Gastrocnemius medialis (tissue), 4 donors: ENCODE measurements at regions not wholly inside any gene's neighbourhood (a gene's known extent, or its start where the extent isn't known, plus 50 kb on each side); places are given as distances from the start of the nearest gene placed in this dataset.

Source experiments
- ATAC-seq, 2 donors: fragments of 150-250 bp; one replicate each; pipeline ENCODE4 v1.9.1; 2016
- DNase-seq, 2 donors: peaks; one replicate each; pipeline ENCODE4 v3.0.0-alpha.2; 2019
- H3K27ac ChIP-seq, 4 donors: fragments of 200-600 bp; sonication (generic); 1 replicate in 1 of 4; 2 replicates in 3 of 4; pipeline ENCODE4 v1.5.1; 2016 to 2018; ENCODE audit warnings: mild to moderate bottlenecking in 2 of 4, moderate library complexity in 1 of 4
- H3K27me3 ChIP-seq, 3 donors: fragments of 200-600 bp; sonication (generic) in 2 of 3; 1 replicate in 1 of 3; 2 replicates in 2 of 3; pipeline versions ENCODE4 v1.5.1 to v1.6.0; 2016 to 2019; ENCODE audit warnings: mild to moderate bottlenecking in 1 of 3, moderate library complexity in 1 of 3
- H3K36me3 ChIP-seq, 2 donors: fragments of 200-600 bp; sonication (generic) in 1 of 2; one replicate each; pipeline ENCODE4 v1.5.1; 2017 to 2018
- H3K4me1 ChIP-seq, 2 donors: fragments of 200-600 bp; sonication (generic) in 1 of 2; one replicate each; pipeline ENCODE4 v1.5.1; 2016 to 2017; ENCODE audit warnings: mild to moderate bottlenecking in 2 of 2
- H3K4me3 ChIP-seq, 4 donors: fragments of 200-600 bp; sonication (generic) in 3 of 4; 1 replicate in 1 of 4; 2 replicates in 3 of 4; pipeline ENCODE4 v1.5.1; 2016 to 2019; ENCODE audit warnings: mild to moderate bottlenecking in 2 of 4
- H3K9me3 ChIP-seq, 3 donors: fragments of 200-600 bp; sonication (generic) in 2 of 3; 1 replicate in 1 of 3; 2 replicates in 2 of 3; pipeline ENCODE4 v1.5.1; 2016 to 2019
- CTCF ChIP-seq, 5 experiments: fragments of 450-650 bp in 3 of 5; fragments of 200-600 bp in 2 of 5; sonication (generic) in 2 of 5; IDR thresholded peaks in 4 of 5; conservative IDR thresholded peaks in 1 of 5; 1 replicate in 4 of 5; 2 replicates in 1 of 5; pipeline ENCODE4 v1.5.1; 2016 to 2019; ENCODE audit warnings: antibody characterized with exemption in 5 of 5, mild to moderate bottlenecking in 3 of 5, moderate library complexity in 3 of 5
- POLR2A ChIP-seq, 2 donors: fragments of 450-650 bp; IDR thresholded peaks; one replicate each; pipeline ENCODE4 v1.6.1; 2017; ENCODE audit warnings: antibody characterized with exemption in 2 of 2, mild to moderate bottlenecking in 2 of 2, moderate library complexity in 2 of 2
- in situ Hi-C, 4 donors: fragments of 200-750 bp; cut with MboI; loops; one replicate each; pipeline versions ENCODE4 v1.15.0 to v1.8.0; 2017; ENCODE audit warnings: low sequenced_read_pairs in 4 of 4
- intact Hi-C: fragments of 100-400 bp; cut with DNase I; formaldehyde crosslinking; loops from one replicate; pipeline ENCODE4 v1.15.1; 2023; ENCODE audit warnings: low total_unique reads

GRCh38 chr18:22550861-22551260 is 133.1 kb upstream of the CTAGE1 start:
- intact Hi-C loops (loop anchor here (10.0 kb wide), 1 partner anchor 86 kb away; no protein-coding TSS in a partner anchor), in situ Hi-C loops (loop anchor here in 3 of 4 donors (25.0 kb wide), 3 partner anchors 111 to 539 kb away; partner anchors contain the start of gene GATA6 (in 3 of the 3))
- Histone ChIP-seq H3K4me1 (no peaks in the 10 kb centered on the region), H3K36me3 (no peaks in the 10 kb centered on the region), H3K9me3 (no peaks in the 10 kb centered on the region), H3K27ac (no peak overlapping the region), H3K27me3 (no peaks in the 10 kb centered on the region), H3K4me3 (no peak overlapping the region)
- TF ChIP-seq POLR2A (IDR thresholded peaks at IDR 0.05) (no peak), CTCF (IDR thresholded peaks at IDR 0.05 in 4 of 5, conservative IDR thresholded peaks at IDR 0.05 in 1 of 5) (no peak)
- ATAC-seq = no peak
- DNase-seq = no peak

- Histone ChIP-seq H3K9me3 (no peaks in the 10 kb centered on the region), H3K27ac (no peak overlapping the region), H3K36me3 (no peaks in the 10 kb centered on the region), H3K4me1 (no peaks in the 10 kb centered on the region), H3K4me3 (no peak overlapping the region), H3K27me3 (no peaks in the 10 kb centered on the region)
- ATAC-seq (no peak), DNase-seq (no peak)
- in situ Hi-C loops (loop anchor here in 3 of 4 donors (25.0 kb wide), 3 partner anchors 111 to 539 kb away; partner anchors contain the start of gene GATA6 (in 3 of the 3)), intact Hi-C loops (loop anchor here (10.0 kb wide), 1 partner anchor 87 kb away; no protein-coding TSS in a partner anchor)
- no peak for TF ChIP-seq POLR2A (IDR thresholded peaks at IDR 0.05)
- no peak for TF ChIP-seq CTCF (IDR thresholded peaks at IDR 0.05 in 4 of 5, conservative IDR thresholded peaks at IDR 0.05 in 1 of 5)
Observed at GRCh38 chr18:22551536-22552151, 133.9 kb upstream of the CTAGE1 start.

GRCh38 chr18:22552254-22552653 is 134.5 kb upstream of the CTAGE1 start:
- in situ Hi-C loops = loop anchor here in 3 of 4 donors (25.0 kb wide), 3 partner anchors 110 to 540 kb away; partner anchors contain the start of gene GATA6 (in 3 of the 3)
- no peak for ATAC-seq
- Histone ChIP-seq H3K36me3 (no peaks in the 10 kb centered on the region), H3K27ac (no peak overlapping the region), H3K27me3 (no peaks in the 10 kb centered on the region), H3K4me1 (no peaks in the 10 kb centered on the region), H3K9me3 (no peaks in the 10 kb centered on the region), H3K4me3 (no peak overlapping the region)
- DNase-seq = no peak
- TF ChIP-seq CTCF (IDR thresholded peaks at IDR 0.05 in 4 of 5, conservative IDR thresholded peaks at IDR 0.05 in 1 of 5) (no peak), POLR2A (IDR thresholded peaks at IDR 0.05) (no peak)
- intact Hi-C loops = loop anchor here (10.0 kb wide), 1 partner anchor 87 kb away; no protein-coding TSS in a partner anchor

GRCh38 chr18:22552899-22553460 is 135.3 kb upstream of the CTAGE1 start:
- ATAC-seq = no peak
- H3K4me3 ChIP-seq = no peak overlapping the region
- H3K4me1 ChIP-seq = no peaks in the 10 kb centered on the region
- in situ Hi-C loops = loop anchor here in 3 of 4 donors (25.0 kb wide), 3 partner anchors 109 to 541 kb away; partner anchors contain the start of gene GATA6 (in 3 of the 3)
- no peak for TF ChIP-seq CTCF (IDR thresholded peaks at IDR 0.05 in 4 of 5, conservative IDR thresholded peaks at IDR 0.05 in 1 of 5)
- TF ChIP-seq POLR2A (IDR thresholded peaks at IDR 0.05) = no peak
- DNase-seq = no peak
- no peak overlapping the region for H3K27ac ChIP-seq
- no peaks in the 10 kb centered on the region for H3K36me3 ChIP-seq
- intact Hi-C loops = loop anchor here (10.0 kb wide), 1 partner anchor 88 kb away; no protein-coding TSS in a partner anchor
- no peaks in the 10 kb centered on the region for H3K9me3 ChIP-seq
- H3K27me3 ChIP-seq = no peaks in the 10 kb centered on the region
